ENCODE measurements at regions not wholly inside any gene's neighbourhood (a gene's known extent, or its start where the extent isn't known, plus 50 kb on each side); places are given as distances from the start of the nearest gene placed in this dataset.

GRCh38 chr6:71481801-71482200 lies 193.2 kb downstream of the OGFRL1 start:
- TF ChIP-seq ZFP37 (tag by site-specific recombination; IDR thresholded peaks at IDR 0.05) (no peak), MYNN (tag by site-specific recombination; IDR thresholded peaks at IDR 0.05; ENCODE audit: borderline replicate concordance) (no peak), ZNF555 (tag by site-specific recombination; conservative IDR thresholded peaks at IDR 0.05) (no peak), ZBTB7A (tag by site-specific recombination; IDR thresholded peaks at IDR 0.05; ENCODE audit: low read depth) (no peak), ZNF274 (IDR thresholded peaks at IDR 0.05; ENCODE audit: low read length) (no peak), ZNF274 (tag by site-specific recombination; IDR thresholded peaks at IDR 0.05; ENCODE audit: borderline replicate concordance) (no peak), ZNF335 (tag by site-specific recombination; conservative IDR thresholded peaks at IDR 0.05) (no peak), GLI2 (tag by site-specific recombination; IDR thresholded peaks at IDR 0.05; ENCODE audit: borderline replicate concordance, low read depth) (no peak), ZNF707 (tag by site-specific recombination; IDR thresholded peaks at IDR 0.05) (no peak), ZNF629 (tag by site-specific recombination; IDR thresholded peaks at IDR 0.05) (no peak)
- TF ChIP-seq, protein P1, sequence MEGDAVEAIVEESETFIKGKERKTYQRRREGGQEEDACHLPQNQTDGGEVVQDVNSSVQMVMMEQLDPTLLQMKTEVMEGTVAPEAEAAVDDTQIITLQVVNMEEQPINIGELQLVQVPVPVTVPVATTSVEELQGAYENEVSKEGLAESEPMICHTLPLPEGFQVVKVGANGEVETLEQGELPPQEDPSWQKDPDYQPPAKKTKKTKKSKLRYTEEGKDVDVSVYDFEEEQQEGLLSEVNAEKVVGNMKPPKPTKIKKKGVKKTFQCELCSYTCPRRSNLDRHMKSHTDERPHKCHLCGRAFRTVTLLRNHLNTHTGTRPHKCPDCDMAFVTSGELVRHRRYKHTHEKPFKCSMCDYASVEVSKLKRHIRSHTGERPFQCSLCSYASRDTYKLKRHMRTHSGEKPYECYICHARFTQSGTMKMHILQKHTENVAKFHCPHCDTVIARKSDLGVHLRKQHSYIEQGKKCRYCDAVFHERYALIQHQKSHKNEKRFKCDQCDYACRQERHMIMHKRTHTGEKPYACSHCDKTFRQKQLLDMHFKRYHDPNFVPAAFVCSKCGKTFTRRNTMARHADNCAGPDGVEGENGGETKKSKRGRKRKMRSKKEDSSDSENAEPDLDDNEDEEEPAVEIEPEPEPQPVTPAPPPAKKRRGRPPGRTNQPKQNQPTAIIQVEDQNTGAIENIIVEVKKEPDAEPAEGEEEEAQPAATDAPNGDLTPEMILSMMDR (tag by site-specific recombination; IDR thresholded peaks at IDR 0.05): no peak
- TF ChIP-seq, protein P2, sequence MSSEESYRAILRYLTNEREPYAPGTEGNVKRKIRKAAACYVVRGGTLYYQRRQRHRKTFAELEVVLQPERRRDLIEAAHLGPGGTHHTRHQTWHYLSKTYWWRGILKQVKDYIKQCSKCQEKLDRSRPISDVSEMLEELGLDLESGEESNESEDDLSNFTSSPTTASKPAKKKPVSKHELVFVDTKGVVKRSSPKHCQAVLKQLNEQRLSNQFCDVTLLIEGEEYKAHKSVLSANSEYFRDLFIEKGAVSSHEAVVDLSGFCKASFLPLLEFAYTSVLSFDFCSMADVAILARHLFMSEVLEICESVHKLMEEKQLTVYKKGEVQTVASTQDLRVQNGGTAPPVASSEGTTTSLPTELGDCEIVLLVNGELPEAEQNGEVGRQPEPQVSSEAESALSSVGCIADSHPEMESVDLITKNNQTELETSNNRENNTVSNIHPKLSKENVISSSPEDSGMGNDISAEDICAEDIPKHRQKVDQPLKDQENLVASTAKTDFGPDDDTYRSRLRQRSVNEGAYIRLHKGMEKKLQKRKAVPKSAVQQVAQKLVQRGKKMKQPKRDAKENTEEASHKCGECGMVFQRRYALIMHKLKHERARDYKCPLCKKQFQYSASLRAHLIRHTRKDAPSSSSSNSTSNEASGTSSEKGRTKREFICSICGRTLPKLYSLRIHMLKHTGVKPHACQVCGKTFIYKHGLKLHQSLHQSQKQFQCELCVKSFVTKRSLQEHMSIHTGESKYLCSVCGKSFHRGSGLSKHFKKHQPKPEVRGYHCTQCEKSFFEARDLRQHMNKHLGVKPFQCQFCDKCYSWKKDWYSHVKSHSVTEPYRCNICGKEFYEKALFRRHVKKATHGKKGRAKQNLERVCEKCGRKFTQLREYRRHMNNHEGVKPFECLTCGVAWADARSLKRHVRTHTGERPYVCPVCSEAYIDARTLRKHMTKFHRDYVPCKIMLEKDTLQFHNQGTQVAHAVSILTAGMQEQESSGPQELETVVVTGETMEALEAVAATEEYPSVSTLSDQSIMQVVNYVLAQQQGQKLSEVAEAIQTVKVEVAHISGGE (tag by site-specific recombination; conservative IDR thresholded peaks at IDR 0.05; ENCODE audit: low read depth): no peak
- TF ChIP-seq, protein P3, sequence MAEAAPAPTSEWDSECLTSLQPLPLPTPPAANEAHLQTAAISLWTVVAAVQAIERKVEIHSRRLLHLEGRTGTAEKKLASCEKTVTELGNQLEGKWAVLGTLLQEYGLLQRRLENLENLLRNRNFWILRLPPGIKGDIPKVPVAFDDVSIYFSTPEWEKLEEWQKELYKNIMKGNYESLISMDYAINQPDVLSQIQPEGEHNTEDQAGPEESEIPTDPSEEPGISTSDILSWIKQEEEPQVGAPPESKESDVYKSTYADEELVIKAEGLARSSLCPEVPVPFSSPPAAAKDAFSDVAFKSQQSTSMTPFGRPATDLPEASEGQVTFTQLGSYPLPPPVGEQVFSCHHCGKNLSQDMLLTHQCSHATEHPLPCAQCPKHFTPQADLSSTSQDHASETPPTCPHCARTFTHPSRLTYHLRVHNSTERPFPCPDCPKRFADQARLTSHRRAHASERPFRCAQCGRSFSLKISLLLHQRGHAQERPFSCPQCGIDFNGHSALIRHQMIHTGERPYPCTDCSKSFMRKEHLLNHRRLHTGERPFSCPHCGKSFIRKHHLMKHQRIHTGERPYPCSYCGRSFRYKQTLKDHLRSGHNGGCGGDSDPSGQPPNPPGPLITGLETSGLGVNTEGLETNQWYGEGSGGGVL (tag by site-specific recombination; IDR thresholded peaks at IDR 0.05): no peak
- TF ChIP-seq, protein P4, sequence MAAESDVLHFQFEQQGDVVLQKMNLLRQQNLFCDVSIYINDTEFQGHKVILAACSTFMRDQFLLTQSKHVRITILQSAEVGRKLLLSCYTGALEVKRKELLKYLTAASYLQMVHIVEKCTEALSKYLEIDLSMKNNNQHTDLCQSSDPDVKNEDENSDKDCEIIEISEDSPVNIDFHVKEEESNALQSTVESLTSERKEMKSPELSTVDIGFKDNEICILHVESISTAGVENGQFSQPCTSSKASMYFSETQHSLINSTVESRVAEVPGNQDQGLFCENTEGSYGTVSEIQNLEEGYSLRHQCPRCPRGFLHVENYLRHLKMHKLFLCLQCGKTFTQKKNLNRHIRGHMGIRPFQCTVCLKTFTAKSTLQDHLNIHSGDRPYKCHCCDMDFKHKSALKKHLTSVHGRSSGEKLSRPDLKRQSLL (tag by site-specific recombination; IDR thresholded peaks at IDR 0.05): no peak
